WTC11 (cell line): ENCODE measurements at regions not wholly inside any gene's neighbourhood (a gene's known extent, or its start where the extent isn't known, plus 50 kb on each side); places are given as distances from the start of the nearest gene placed in this dataset.

Experiments
- ATF1 ChIP-seq: sonication (generic); formaldehyde crosslinking; IDR thresholded peaks from 2 replicates; pipeline ENCODE4 v1.8.1; 2023; ENCODE audit warnings: mild to moderate bottlenecking, moderate library complexity, missing genetic modification reagents
- ATF2 ChIP-seq: sonication (generic); formaldehyde crosslinking; IDR thresholded peaks from 2 replicates; pipeline ENCODE4 v1.8.1; 2022; ENCODE audit warnings: low read depth, missing genetic modification reagents, borderline replicate concordance
- ATF6 ChIP-seq: sonication (generic); formaldehyde crosslinking; IDR thresholded peaks from 2 replicates; pipeline ENCODE4 v1.8.1; 2023; ENCODE audit warnings: mild to moderate bottlenecking, missing genetic modification reagents
- CREB1 ChIP-seq: sonication (generic); formaldehyde crosslinking; IDR thresholded peaks from 2 replicates; pipeline ENCODE4 v1.8.0; 2023; ENCODE audit warnings: mild to moderate bottlenecking, missing genetic modification reagents
- CTCF ChIP-seq: fragments of 200-600 bp; IDR thresholded peaks from 2 replicates; pipeline ENCODE4 v1.8.0; 2022; ENCODE audit warnings: antibody characterized with exemption
- FOXJ3 ChIP-seq: sonication (generic); formaldehyde crosslinking; IDR thresholded peaks from 2 replicates; pipeline ENCODE4 v1.9.0; 2021; ENCODE audit warnings: missing genetic modification reagents, mild to moderate bottlenecking, borderline replicate concordance
- FOXP1 ChIP-seq: sonication (generic); formaldehyde crosslinking; IDR thresholded peaks from 2 replicates; pipeline ENCODE4 v1.8.0; 2022; ENCODE audit warnings: missing genetic modification reagents, mild to moderate bottlenecking, moderate library complexity, borderline replicate concordance
- GTF2I ChIP-seq: fragments of 250-450 bp; sonication (Bioruptor Pico); conservative IDR thresholded peaks from 2 replicates; pipeline ENCODE4 v1.4.0; 2021; ENCODE audit warnings: mild to moderate bottlenecking
- PREB ChIP-seq: sonication (generic); formaldehyde crosslinking; IDR thresholded peaks from 2 replicates; pipeline ENCODE4 v1.8.1; 2022; ENCODE audit warnings: mild to moderate bottlenecking, missing genetic modification reagents, moderate library complexity, borderline replicate concordance
- SMAD3 ChIP-seq: sonication (generic); formaldehyde crosslinking; IDR thresholded peaks from 2 replicates; pipeline ENCODE4 v1.8.0; 2022; ENCODE audit warnings: missing genetic modification reagents, mild to moderate bottlenecking, borderline replicate concordance
- USF2 ChIP-seq: sonication (generic); formaldehyde crosslinking; IDR thresholded peaks from 2 replicates; pipeline ENCODE4 v1.8.1; 2023; ENCODE audit warnings: mild to moderate bottlenecking, missing genetic modification reagents, moderate library complexity
- ZBTB21 ChIP-seq: sonication (generic); formaldehyde crosslinking; IDR thresholded peaks from 2 replicates; pipeline ENCODE4 v1.8.1; 2023; ENCODE audit warnings: mild to moderate bottlenecking, missing genetic modification reagents, borderline replicate concordance
- ZNF121 ChIP-seq: sonication (generic); formaldehyde crosslinking; IDR thresholded peaks from 2 replicates; pipeline ENCODE4 v1.8.0; 2023; ENCODE audit warnings: missing genetic modification reagents
- ZNF512 ChIP-seq: sonication (generic); formaldehyde crosslinking; IDR thresholded peaks from 2 replicates; pipeline ENCODE4 v1.8.1; 2022; ENCODE audit warnings: missing genetic modification reagents, borderline replicate concordance

GRCh38 chr1:185531838-185532237, 202.4 kb upstream of the HMCN1 start:
- TF ChIP-seq CREB1 (CRISPR knock-in tag) (no peak), ATF6 (CRISPR knock-in tag) (no peak), CTCF (no peak), ZBTB21 (CRISPR knock-in tag) (no peak), ATF1 (CRISPR knock-in tag) (no peak), FOXP1 (no peak), SMAD3 (CRISPR knock-in tag) (no peak), ZNF121 (no peak), ZNF512 (CRISPR knock-in tag) (no peak), USF2 (CRISPR knock-in tag) (no peak), ATF2 (CRISPR knock-in tag) (no peak), FOXJ3 (CRISPR knock-in tag) (no peak), PREB (CRISPR knock-in tag) (no peak), GTF2I (no peak)
